Activated CD4-positive, alpha-beta T cell treated with anti-CD3 and anti-CD28 coated beads, Interleukin-2, amount 50 U/mL, for 1 hour (primary cell): ENCODE measurements at regions not wholly inside any gene's neighbourhood (a gene's known extent, or its start where the extent isn't known, plus 50 kb on each side); places are given as distances from the start of the nearest gene placed in this dataset.

Source experiments
- DNase-seq: peaks from one replicate; pipeline ENCODE4 v3.0.0-alpha.2; 2020

DNA sequence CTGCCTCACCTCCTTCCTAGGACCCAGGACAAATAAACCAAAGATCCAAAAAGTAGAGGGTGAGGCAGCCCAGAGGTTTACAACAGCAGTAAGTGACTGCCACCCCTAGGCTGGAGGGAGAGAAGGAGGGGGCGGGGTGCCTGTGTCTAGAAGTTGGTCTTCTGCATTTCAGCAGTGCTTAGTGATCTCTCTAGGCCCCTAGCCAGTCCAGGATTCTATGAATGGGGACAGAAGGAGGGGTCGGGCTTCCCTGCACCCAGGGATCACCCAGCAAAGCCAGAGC lies 62.8 kb upstream of the KDM7A start:
- no peak for DNase-seq

DNA sequence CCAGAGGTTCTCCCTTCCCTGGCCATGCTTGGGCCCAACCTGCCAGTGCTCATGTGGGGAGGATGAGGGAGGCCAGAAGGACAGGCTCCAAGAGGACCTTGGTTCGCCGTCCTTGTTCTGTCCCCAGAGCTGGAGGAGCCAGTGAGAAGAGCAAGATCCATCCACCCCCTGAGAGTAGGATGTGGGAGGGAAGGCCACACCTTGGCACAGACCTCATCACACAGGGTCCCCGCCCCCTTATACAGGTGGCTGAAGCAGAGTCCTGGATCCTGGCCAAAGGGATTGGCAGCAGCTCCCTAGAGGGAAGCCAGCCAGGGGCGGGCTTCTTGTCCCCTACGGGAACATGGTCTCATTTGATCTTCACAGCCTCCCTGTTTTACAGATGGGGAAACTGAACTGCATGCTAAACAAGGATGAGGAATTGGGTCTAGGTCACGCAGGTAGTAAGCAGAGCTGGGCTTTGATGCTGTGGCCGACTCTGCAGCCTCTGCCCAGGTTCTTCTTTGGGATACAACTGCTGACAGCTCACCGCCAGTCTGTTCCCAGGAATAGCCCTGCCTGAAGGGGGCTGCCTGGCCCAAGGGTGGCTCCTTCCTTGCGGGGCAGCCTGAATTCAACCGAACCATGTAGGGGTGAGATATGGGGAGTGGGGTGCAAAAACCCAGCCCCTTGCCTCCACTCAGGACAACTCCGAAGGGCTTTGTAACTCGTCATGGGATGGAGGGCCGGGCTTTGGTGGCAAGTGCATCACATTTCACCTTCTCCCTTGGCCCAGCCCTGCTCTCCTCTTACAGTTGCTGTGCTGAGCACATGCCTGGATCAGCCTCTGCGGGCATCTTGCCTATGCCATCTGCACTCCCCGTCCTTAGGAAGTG lies 62.2 kb upstream of the KDM7A start:
- no peak for DNase-seq

DNA sequence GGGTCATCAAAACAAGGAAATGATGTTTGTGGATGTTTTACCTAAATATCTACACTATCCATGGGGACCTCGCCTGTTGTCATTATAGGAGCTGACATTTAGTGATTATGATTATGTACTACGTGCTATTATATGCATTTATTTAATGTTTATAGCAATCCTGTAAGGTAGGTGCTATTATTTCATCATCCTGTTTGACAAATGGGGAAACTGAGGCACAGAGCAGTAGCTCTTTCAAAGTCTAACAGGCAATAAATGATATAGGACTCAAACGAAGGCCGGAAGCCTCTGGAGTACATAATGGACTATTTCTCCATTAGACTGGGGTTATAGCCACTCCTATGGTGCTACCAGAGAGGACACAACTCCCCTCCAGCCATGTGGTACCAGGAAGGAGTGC lies 60.6 kb upstream of the KDM7A start:
- DNase-seq = no peak

DNA sequence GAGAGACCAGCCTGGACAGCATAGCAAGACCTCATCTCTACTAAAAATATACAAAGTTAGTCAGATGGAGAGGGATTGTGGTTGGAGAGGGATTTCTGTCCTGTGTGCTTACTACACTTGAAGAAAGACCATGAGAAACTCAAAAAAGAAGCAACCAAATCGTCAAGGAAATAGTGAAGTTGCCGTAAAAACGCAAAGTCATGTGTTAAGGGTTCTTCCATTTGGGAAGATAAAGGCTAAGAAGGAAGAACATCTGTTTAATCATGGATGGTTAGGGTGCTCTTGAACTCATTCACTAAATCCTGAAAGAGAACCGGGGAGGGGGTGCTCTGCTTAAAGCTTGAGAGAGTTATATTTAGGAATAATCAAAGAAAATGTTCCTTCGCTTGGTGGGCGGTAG lies 59.8 kb upstream of the KDM7A start:
- DNase-seq = no peak

DNA sequence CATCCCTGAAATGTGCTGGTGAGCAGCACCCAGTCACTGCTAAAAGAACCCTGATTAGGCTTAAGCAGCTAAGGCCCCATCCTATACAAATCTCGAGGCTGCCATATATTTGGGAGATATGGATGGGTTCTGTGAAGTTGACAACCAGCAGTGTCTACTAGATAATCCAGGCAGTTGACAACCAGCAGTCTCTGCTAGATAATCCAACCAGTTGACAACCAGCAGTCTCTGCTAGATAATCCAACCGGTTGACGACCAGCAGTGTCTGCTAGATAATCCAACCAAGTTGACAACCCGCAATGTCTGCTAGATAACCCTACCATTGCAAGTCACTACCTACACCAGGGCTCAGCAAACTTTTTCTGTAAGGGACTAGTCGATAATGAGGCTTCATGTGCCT lies 58.3 kb upstream of the KDM7A start:
- DNase-seq = no peak

DNA sequence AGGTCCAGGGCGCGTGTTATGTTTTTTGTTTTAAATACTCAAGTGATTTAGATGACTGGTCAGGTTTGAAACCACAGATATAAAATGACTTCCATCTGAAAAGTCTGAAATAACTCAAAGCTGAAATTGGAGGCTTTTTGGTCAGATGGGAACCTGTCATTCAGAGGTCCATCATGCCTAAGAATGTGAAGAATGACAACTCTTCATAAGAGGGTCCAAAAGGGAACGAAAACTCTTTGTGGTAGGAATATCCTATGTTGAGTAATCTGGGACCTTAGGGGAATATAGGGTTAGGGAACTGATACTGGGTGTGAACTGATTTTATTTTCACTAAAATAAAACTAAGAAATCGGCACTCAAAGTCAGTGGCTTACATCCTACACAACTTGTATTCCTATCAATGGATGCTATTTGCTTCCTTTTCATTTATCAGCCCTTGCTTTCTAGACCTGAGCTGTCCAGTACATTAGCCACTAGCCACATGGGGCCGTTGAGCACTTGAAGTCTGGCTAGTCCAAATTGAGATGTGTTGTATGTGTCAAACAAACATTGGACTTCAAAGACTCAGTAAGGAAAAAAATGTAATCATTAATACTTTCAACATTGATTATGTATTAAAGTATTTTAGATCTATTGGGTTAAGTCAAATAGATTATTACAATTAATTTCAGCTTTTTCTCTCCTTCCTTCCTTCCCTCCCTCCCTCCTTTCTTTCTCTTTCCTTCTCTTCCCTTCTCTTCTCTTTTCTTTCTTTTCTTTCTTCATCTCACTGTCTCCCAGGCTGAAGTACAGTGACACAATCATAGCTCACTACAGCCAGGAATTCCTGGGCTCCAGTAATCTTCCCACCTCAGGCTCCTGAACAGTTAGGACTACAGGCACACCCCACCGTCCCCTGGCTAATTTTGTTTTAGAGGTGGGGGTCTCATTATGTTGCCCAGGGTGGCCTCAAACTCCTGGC lies 56.5 kb upstream of the KDM7A start:
- DNase-seq = no peak

DNA sequence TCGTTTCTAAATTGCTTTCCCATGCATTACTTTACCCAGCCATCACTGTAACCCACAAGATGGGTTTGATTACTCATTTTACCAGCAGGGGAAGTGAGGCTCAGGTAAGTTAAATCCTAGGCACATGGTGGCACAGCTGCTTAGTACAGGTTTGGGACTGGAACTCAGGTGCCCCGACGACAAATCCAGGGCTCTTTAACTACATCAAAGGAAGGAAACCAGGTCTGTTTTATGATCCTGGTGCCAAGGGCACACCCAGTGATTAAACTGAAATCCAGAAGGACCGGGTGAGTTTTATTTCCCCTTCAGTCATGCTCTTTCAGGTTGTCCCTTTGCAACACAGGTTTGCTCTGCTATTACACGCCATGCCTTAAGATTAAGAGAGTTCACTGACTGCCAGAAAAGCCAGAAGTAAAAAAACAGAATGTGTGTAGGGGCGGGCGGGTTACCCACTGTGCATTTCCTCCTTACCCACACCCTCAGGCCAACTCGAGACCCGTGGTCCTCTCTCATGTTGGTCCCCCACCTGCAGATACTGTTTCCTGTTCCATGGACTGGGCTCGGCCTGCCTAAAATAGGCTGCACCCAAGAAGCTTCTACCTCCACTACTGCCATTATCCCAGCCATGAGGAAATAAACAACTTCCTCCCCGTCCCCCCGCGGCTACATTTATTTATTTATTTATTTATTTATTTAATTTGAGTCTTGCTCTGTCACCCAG lies 55.1 kb upstream of the KDM7A start:
- peak; percentile 22 for DNase-seq

DNA sequence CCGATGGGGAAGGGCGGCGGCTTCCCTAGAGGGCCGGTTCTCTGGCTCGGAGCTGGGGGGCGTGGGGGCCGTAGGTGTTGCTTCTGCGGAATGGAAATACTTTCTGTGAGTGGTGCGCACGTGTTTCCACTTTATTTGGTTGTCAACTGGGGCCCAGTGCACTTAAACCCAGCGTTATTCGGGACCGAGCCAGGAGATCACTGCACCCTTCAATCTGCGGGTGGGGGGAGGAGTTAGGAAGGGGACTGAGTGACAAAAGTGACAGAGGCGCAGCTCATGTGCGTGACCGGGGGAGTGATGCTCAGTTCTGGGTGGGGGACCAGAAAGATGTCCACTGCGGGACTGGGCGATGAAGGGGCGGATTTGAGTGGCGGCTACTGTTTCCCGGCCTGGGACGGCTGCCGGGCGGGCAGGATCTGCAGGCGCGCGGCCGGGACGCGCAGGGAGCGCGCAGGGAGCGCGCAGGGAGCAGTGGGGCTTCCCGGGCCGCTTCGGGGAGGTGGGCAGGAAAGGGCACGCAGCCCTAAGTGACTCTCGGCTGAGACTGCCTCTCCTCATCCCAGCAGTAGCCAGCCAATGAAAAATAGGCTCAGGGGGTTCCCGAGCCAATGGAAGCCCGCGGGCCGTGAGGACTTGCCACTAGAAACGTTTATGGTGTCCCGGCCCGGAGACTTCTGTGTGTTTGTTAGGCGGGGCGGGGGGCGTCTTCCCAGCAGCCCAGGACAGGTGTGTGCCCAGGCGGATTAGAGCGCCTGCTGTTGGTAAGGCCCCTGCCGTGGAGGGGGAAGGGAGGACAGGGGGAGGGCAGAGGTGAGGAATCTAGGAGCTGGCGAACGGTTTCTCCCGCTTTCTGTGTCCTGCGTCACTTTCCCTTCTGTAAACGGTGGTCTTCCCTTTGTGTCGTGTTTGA lies 54.3 kb upstream of the KDM7A start:
- DNase-seq = peak; percentile 63

DNA sequence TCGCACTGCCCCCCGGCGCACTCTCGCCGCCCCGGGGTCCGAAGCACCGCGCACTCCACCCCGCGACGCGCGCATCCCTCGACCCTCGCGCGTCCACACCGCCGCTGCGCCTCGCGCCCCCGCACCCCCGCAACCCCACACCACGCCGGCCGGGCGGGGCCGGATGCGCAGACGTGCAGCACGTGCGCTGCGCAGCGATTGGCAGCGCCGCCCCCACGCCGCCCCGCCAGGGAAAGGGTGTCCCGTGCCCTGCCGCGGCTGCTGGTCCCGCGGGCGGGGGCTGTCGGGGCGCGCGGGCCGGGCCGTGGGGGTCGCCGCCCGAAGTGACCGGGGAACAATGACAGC lies 53.7 kb upstream of the KDM7A start:
- DNase-seq = peak; percentile 77

DNA sequence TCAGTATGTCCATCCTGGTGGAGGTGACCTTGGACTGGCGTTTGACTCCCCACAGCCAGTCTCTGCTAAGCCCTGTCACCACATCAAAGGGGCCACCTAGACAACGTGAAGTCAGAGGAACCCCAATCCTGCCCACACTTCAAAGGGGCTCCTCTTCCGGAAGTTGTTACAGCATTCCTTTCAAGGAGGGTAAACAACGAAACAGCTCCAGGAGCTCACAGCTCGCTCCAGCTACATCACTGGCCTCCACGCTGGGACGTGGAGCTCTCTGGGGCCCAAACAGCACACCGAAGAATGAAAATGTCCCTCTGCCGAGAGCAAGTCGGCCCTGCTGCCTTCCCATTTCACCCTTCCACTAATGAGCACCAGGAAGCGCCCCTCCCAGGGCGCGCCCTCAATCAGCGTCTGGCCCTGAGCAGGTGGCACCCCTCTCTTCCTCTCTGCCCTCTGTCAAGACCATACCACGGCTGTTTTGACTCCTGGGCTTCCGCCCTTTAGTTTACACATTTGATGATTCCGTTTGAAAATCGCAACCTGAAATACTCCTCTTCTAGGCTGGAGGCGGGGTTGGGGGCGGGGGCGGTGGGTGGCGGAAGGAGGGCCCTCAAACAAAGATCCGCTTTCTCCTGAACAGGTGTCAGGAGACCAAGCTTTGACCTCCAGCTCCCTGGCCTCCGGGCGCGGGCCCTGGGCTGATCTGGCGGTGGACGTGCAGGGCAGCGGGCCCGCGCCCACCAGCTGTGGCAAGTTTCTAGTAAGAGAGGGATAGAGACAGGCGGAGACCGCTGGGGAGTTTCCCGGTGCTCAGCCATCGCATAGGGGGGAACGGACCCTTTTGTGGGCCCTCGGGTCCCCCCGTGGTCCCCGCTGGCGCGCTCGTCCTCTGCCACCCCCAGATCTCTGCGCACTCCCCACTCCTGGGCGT lies 53.1 kb upstream of the KDM7A start:
- DNase-seq = peak; percentile 67

DNA sequence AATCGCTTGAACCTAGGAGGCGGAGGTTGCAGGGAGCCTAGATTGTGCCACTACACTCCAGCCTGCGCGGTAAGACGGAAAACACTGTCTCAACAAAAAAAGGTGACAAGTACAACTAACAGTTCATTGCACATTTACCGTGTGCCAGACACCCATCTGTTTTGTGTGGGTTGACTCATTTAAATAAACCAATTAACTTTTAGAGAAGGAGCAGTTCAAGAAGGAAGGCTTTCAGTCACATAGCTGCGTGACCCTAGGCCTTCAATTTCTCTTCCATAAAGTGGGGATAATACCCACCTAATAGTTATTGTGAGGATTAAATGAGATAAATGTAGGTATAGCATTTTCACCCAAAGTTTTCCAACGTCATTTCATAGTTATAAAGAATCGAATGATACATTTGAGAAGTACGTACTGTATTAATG lies 52.3 kb upstream of the KDM7A start:
- peak; percentile 30 for DNase-seq
